ENCODE measurements at regions not wholly inside any gene's neighbourhood (a gene's known extent, or its start where the extent isn't known, plus 50 kb on each side); places are given as distances from the start of the nearest gene placed in this dataset.
"Not testable (repeated sequence)": the region's sequence is repeated elsewhere in the genome, so short reads cannot be mapped to it uniquely, and the experiment has no call there.

DNA sequence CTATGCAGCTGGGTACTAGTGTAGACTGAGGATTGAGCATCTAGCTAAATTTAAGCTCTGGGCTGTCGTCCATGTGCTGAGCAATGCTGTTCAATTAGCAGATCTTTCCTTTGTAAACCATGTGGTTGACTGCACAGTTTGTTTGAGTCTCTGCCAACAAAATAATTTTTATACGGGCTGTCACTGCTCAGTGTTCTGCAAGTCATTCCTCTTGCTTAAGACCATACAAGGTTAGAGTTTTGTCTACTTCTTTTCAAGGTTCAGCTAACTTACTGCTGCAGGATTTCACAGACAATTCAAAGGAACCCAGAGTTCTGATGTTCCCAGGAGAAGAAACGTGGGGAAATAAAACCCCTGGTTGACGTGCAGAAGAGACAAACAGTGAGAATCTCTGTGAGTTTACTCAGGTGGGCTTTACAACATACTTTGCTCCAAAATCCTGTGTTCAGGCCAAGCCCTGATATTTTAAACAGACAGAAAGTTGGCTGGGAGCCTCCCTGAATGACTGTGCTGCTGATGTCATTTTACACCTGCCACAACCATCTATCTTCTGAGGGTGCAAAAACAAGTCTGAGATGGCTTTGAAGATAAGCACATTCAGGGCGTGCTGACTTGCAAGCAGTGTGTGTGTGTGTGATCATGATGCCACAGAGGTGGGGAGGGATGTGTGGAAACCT, 177.1 kb upstream of the SVIL start:
- H3K4me3 Mint-ChIP-seq, result no peak overlapping the region
- no peaks in the 10 kb centered on the region for H3K9me3 Mint-ChIP-seq
- no peak for DNase-seq (ENCODE audit: low spot score in 2 of 2)
- no peaks in the 10 kb centered on the region for H3K36me3 Mint-ChIP-seq
- H3K27ac Mint-ChIP-seq, result peak overlapping the region; percentile 13
- H3K4me1 Mint-ChIP-seq, result peaks cover 30% of the 10 kb centered on the region
- ATAC-seq, result peak; percentile 96

DNA sequence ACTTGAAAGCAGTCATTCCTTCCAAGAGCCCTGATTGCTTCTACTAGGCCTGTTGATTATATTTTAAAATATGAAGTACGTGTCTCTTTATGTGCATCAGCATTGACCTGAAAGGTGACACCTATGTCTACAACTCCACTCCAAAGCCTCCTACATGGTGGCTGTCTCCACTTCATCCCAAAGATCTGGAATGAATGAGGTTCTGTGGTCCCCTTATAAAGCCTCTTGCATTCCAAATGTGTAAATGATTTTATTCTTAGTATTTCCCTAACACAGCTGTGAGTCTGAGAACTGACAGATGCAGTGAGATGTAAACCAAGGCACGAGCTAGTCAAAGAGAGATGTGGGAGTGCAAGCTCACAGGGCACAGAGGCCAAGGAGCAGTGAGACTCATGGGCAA, 176.0 kb upstream of the SVIL start:
- H3K36me3 Mint-ChIP-seq, result no peaks in the 10 kb centered on the region
- no peaks in the 10 kb centered on the region for H3K9me3 Mint-ChIP-seq
- no peak overlapping the region for H3K4me3 Mint-ChIP-seq
- ATAC-seq (no peak), DNase-seq (ENCODE audit: low spot score in 2 of 2) (no peak)
- H3K27ac Mint-ChIP-seq, result no peak overlapping the region
- H3K4me1 Mint-ChIP-seq, result peaks cover 30% of the 10 kb centered on the region

DNA sequence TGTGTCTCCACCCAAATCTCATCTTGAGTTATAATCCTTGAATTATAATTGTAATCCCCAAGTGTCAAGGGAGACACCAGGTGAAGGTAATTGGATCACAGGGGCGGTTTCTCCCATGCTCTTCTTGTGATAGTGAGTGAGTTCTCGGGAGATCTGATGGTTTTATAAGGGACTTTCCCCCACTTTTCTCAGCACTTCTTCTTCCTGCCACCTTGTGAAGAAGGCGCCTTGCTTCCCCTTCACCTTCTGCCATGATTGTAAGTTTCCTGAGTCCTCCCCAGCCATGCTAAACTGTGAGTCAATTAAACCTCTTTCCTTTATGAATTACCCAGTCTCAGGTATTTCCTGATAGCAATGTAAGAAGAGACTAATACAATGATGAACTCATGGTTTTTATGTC, 175.5 kb upstream of the SVIL start:
- not testable (repeated sequence) for H3K4me3 Mint-ChIP-seq; DNase-seq (ENCODE audit: low spot score in 2 of 2); H3K36me3 Mint-ChIP-seq; H3K9me3 Mint-ChIP-seq; ATAC-seq
- H3K4me1 Mint-ChIP-seq, result peaks cover 30% of the 10 kb centered on the region
- H3K27ac Mint-ChIP-seq, result peak overlapping the region; percentile 69

DNA sequence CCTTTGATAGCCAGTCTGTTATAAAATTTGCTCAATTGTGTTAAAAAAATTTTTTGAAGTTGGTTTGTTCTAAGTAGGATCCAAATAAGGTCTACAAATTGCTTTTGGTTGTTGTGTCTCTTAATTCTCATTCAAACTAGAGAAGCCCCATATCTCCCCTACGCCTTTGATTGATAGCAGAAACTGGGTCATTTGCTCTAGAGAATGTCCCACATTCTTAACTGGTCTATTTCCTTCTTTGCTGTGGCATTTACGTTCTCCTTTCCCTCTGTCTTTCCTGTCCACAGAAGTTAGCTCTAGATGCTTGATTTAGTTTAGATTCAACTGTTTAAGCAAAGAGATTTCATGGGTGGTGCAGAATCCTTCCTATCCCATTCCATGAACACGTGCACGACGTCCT, 174.6 kb upstream of the SVIL start:
- no peak for DNase-seq (ENCODE audit: low spot score in 2 of 2)
- no peaks in the 10 kb centered on the region for H3K36me3 Mint-ChIP-seq
- peak overlapping the region; percentile 69 for H3K27ac Mint-ChIP-seq
- no peak for ATAC-seq
- H3K9me3 Mint-ChIP-seq, result no peaks in the 10 kb centered on the region
- peaks cover 31% of the 10 kb centered on the region for H3K4me1 Mint-ChIP-seq
- H3K4me3 Mint-ChIP-seq, result no peak overlapping the region

DNA sequence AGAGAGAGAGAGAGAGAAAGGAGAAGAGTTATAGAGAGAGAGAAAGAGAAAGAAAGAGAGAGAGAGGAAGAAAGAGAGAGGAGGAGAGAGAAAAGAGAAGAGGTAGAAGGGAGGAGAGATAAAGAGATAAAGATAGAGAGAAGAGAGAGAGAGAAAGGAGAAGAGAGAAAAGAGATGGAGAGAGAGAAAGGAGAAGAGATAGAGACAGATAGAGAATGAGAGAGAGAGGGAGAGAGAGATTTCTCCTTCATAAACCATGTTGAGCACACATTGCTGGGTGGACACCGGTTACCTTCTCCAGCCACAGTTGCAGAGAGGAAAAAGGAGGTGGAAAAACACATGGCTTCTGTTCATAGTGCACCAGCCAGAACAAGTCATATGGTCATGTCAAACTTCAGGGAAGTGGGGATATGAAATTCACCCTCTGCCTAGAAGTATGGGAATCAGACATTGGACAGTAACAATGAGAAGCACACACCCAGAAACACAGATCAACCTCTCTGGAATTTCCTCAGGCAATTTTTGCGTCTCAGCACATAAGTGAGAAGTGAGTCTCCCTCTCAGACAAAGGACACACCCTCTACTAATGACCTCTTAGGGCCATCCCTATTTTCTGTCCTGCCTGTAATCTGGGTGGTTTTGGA, 172.5 kb upstream of the SVIL start:
- no peaks in the 10 kb centered on the region for H3K36me3 Mint-ChIP-seq
- no peak overlapping the region for H3K4me3 Mint-ChIP-seq
- ATAC-seq (no peak), DNase-seq (ENCODE audit: low spot score in 2 of 2) (no peak)
- H3K4me1 Mint-ChIP-seq, result peaks cover 41% of the 10 kb centered on the region
- no peaks in the 10 kb centered on the region for H3K9me3 Mint-ChIP-seq
- H3K27ac Mint-ChIP-seq, result no peak overlapping the region

DNA sequence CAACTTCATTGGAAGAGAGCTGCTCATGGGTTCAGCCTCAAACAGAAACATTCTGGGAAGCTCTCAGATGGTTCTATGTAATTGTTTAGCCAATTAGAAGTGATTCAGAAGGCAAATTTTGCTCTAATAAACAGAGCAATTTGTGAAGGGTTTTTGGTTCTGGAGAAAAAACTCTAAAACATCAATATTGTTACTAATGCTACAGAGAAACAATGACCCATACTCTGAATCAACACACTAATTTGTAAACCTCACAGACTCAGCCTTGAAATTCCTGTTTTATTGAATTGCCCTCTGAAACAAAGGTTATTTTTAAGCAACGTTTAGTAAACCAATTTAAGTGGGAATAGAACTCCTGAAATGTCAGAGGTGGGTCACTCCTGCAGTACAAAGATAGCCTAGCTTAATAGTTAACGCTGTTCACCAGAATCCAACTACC, 171.6 kb upstream of the SVIL start:
- Mint-ChIP-seq H3K9me3 (no peaks in the 10 kb centered on the region), H3K36me3 (no peaks in the 10 kb centered on the region), H3K4me1 (peaks cover 34% of the 10 kb centered on the region), H3K4me3 (no peak overlapping the region), H3K27ac (no peak overlapping the region)
- ATAC-seq, result no peak
- no peak for DNase-seq (ENCODE audit: low spot score in 2 of 2)

DNA sequence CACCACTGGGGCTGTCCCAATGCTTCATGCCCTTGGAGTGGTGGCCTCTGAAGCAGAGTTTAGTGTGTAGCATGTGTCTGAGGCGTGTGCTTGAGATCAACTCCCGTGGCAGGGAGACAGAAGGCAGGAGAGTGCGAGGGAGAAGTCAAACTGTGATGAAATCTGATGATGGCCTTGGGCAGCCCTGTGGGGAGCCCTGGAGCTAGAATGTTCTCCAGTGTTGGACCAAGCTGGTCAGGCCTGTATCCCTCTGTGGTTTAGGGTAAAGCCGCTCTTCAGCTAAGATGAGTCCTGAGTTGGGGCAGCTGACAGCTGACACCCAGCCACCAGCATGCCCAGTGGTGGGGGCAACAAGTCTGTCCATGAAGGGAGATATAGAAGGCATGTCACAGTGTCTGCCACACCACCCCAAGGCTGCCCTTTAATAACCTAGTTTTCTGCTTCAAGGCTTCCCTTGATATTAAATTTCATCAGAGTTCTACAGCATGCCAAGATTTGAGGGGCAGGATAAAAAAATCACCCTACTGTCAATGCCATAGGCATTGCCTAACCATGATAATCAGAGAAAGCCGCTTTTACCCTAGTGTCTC, 170.5 kb upstream of the SVIL start:
- no peaks in the 10 kb centered on the region for H3K9me3 Mint-ChIP-seq
- no peak overlapping the region for H3K4me3 Mint-ChIP-seq
- peaks cover 24% of the 10 kb centered on the region for H3K4me1 Mint-ChIP-seq
- no peak for ATAC-seq
- DNase-seq (ENCODE audit: low spot score in 2 of 2), result no peak
- no peaks in the 10 kb centered on the region for H3K36me3 Mint-ChIP-seq
- H3K27ac Mint-ChIP-seq, result no peak overlapping the region

DNA sequence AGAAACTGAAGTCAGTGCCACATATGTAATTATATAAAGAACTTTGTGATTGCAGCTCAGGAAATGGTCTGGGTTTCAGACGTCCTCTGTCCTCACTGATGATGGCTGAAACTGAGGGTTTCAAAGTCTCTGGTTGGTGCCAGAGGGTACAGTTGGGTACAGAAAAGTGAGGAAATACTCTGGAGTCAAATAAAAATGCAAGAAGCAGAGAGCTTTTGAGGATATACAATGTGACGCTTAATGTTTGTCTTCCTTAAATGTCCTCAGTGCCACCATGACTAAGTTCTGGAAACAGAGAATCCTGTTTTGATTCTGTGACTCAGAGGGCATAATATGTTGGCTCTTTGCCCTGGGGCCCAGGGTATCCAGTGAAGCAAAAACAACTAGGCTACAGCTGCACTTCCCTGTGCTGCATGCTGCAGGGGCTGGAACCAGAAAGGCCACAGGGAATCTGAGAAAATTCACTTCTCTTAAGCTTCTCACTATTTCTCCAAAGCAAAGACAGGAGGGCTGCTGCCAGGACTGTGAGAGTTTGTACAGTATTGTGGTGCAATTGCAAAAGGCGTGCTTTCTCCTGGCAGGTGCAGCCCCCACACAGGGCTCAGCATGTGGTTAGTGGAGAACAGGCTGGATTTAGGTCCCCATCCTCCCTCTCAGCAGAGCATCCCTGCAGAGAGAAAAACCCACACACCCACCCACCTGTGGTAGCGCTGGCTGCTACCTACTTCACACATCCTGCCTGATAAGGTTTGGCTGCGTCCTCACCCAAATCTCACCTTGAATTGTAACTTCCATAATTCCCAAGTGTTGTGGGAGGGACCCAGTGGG, 169.5 kb upstream of the SVIL start:
- peak; percentile 82 for ATAC-seq
- H3K4me1 Mint-ChIP-seq, result peaks cover 14% of the 10 kb centered on the region

DNA sequence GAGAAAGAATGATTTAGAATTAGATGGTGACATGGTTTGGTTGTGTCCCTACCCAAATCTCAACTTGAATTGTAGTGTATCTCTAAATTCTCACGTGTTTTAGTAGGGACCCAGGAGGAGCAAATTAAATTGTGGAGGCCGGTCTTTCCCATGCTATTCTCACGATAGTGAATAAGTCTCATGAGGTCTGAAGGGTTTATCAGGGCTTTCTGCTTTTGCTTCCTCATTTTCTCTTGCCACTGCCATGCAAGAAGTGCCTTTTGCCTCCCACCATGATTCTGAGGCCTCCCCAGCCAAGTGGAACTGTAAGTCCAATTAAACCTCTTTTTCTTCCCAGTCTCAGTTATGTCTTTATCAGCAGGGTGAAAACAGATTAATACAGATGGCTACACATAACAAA, 167.4 kb upstream of the SVIL start:
- H3K36me3 Mint-ChIP-seq, result no peaks in the 10 kb centered on the region
- H3K9me3 Mint-ChIP-seq, result no peaks in the 10 kb centered on the region
- peaks cover 13% of the 10 kb centered on the region for H3K4me1 Mint-ChIP-seq
- DNase-seq (ENCODE audit: low spot score in 2 of 2) (no peak), ATAC-seq (no peak)
- no peak overlapping the region for H3K4me3 Mint-ChIP-seq
- no peak overlapping the region for H3K27ac Mint-ChIP-seq

More for the DNA sequence above, 169.5 kb upstream of the SVIL start:
- no peaks in the 10 kb centered on the region for H3K36me3 Mint-ChIP-seq
- peak overlapping the region; percentile 6 for H3K4me3 Mint-ChIP-seq
- H3K27ac Mint-ChIP-seq, result no peak overlapping the region
- DNase-seq (ENCODE audit: low spot score in 2 of 2), result no peak
- no peaks in the 10 kb centered on the region for H3K9me3 Mint-ChIP-seq

DNA sequence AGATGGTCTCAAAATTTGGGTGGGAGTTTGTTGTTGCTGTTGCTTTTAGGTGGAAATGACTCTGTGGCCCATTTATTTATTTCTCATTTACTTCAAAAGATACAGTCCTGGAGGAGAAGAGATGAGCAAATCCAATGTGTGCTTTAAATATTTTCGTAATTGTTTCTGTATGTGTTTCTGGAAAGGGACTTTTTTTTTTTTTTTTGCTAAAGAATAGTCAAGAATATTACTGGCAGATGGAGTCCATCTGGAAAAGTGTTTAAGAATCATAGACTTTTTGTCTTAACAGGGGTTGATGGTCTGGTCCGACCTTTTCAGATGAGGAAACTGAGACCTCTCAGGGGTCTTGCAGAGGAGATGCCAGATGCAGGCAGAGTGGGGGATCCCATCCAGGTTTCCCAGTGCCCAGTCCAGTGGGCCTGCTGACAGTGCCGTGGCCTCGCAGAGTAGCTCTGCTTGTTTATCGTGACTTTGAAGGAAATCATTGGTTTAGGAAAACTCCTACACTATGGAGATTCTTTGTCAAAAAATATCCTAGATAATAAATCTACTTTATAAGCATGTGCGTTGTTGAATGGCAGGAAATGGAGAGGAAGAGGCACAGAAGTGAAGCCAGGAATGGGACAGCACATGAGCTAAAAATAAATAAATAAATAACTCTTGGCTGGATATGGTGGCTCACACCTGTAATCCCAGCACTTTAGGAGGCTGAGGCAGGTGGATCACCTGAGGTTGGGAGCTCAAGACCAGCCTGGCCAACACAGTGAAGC, 164.3 kb upstream of the SVIL start:
- Mint-ChIP-seq H3K9me3 (no peaks in the 10 kb centered on the region), H3K4me3 (no peak overlapping the region), H3K4me1 (peaks cover 9% of the 10 kb centered on the region), H3K36me3 (no peaks in the 10 kb centered on the region), H3K27ac (no peak overlapping the region)
- DNase-seq (ENCODE audit: low spot score in 2 of 2), result no peak
- no peak for ATAC-seq

DNA sequence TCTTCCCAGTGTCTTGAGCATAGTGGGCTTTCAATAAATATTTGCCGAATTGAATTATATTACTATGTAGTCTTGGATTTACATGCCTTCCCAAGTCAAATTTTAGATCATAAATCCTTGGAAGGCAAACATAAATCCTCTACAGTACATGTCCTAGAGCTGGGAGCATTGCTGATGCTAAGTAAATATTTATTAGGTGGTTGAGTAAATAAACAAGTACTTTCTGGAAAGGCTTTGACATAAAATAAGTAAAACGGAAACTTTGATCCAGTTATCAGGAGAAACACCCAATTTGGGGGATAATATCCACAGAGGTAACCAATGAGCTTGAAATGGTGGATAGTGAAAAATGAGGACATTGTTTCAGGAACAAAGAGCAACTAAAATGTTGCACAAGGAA, 162.8 kb upstream of the SVIL start:
- Mint-ChIP-seq H3K9me3 (no peaks in the 10 kb centered on the region), H3K27ac (no peak overlapping the region), H3K4me3 (no peak overlapping the region), H3K36me3 (no peaks in the 10 kb centered on the region), H3K4me1 (no peaks in the 10 kb centered on the region)
- DNase-seq (ENCODE audit: low spot score in 2 of 2) (no peak), ATAC-seq (no peak)

DNA sequence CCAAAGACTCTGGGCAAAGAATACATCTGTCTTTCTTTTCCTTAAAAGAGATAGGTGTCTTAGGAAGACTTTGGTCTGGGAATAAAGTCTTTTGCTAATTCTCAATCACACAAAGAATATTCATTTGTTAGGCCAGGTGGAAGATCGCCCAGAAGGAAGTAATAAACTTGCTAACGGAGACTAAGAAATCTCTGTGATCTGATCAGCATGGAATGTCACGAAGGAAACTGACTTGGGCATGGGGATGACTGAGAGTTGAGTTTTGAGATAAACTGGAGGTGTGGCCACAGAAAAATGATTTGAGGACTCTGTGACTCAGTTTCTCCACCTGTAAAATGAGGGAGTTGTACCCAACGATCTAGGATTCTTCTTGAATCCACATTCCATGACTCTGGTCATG, 161.1 kb upstream of the SVIL start:
- DNase-seq (ENCODE audit: low spot score in 2 of 2), result no peak
- Mint-ChIP-seq H3K27ac (no peak overlapping the region), H3K9me3 (no peaks in the 10 kb centered on the region), H3K4me3 (no peak overlapping the region), H3K36me3 (no peaks in the 10 kb centered on the region), H3K4me1 (no peaks in the 10 kb centered on the region)
- ATAC-seq, result no peak

DNA sequence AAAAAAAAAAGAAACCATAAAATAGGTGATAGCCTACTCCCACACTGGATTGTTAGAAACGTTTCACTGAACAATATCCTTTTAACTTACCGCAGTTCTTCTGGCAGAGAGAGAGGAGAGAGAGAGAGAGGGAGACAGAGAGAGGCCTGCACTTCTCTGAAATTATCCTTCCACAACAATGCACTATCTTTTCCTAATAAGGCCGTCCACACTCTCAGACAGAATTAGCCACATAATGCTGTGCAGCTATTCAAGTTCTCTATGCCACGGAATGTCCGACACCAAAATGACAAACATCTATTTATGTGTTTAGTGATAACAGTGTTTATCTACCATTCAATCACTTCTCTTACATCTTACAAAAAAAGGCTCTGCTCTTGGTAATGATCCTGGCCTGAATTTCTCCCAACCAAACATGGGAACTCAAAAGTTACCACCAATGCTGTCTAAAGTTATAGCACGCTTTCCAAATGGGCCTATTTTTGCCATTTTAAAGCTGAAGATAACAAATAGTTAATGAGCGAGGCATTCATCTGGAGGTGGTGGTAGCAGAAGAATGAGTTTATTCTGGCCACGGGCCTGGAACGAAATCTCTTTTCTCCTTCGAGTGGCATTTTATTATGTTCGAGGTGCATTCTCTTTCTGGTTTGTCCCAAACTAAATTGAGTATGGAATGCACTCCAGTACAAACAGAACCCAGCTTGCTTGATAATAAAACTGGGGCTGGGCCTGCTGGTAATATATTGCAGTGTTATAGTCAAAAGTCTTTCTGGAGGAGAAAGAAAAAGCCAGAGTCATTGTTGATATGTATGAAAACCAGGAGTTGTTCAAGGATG, 160.2 kb upstream of the SVIL start:
- Mint-ChIP-seq H3K9me3 (no peaks in the 10 kb centered on the region), H3K4me1 (no peaks in the 10 kb centered on the region), H3K4me3 (no peak overlapping the region), H3K36me3 (no peaks in the 10 kb centered on the region), H3K27ac (no peak overlapping the region)
- no peak for DNase-seq (ENCODE audit: low spot score in 2 of 2)
- ATAC-seq, result no peak

DNA sequence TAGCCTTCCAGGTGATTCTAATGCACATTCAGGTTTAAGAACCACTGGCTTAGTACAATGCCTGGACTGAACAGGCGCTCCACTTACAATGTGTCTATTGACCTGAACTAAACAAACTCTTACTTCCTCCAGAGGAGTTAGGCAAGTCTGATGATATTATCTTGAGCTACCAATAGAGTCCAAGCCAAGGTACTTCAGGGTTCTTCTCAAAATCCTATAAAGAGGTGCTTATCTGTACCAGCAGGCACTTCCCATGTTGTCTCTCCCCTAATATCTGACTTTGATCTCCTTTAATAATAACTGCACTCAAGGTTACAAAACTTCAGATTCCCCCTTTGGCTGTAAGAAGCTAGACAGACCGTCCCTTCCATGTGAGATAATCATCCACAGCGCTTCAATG, 157.0 kb upstream of the SVIL start:
- Mint-ChIP-seq H3K36me3 (no peaks in the 10 kb centered on the region), H3K27ac (no peak overlapping the region), H3K4me1 (no peaks in the 10 kb centered on the region), H3K9me3 (no peaks in the 10 kb centered on the region), H3K4me3 (no peak overlapping the region)
- ATAC-seq, result no peak
- DNase-seq (ENCODE audit: low spot score in 2 of 2), result no peak
